Stromal cell of bone marrow (primary cell): ENCODE measurements at regions not wholly inside any gene's neighbourhood (a gene's known extent, or its start where the extent isn't known, plus 50 kb on each side); places are given as distances from the start of the nearest gene placed in this dataset.

Experiments
- DNase-seq: peaks from one replicate; pipeline ENCODE4 v3.0.0-alpha.2; 2012; ENCODE audit warnings: low read depth

GRCh38 chr9:82583524-82583923 lies 479.4 kb downstream of the RASEF start:
- no peak for DNase-seq

GRCh38 chr9:82584349-82584863 lies 478.5 kb downstream of the RASEF start:
- DNase-seq = no peak

- DNase-seq = no peak
Observed at GRCh38 chr9:82586918-82587356, 476.0 kb downstream of the RASEF start.

GRCh38 chr9:82588301-82589180 lies 474.4 kb downstream of the RASEF start:
- DNase-seq = no peak

GRCh38 chr9:82590845-82591244 lies 472.1 kb downstream of the RASEF start:
- no peak for DNase-seq

- DNase-seq = no peak
Observed at GRCh38 chr9:82593501-82593900, 469.4 kb downstream of the RASEF start.

GRCh38 chr9:82597241-82598203 lies 465.4 kb downstream of the RASEF start:
- no peak for DNase-seq

- no peak for DNase-seq
Observed at GRCh38 chr9:82598241-82599039, 464.5 kb downstream of the RASEF start.

GRCh38 chr9:82599336-82599949 lies 463.5 kb downstream of the RASEF start:
- no peak for DNase-seq

- DNase-seq = no peak
Observed at GRCh38 chr9:82600536-82601292, 462.2 kb downstream of the RASEF start.

GRCh38 chr9:82601293-82601771 lies 461.6 kb downstream of the RASEF start:
- DNase-seq = no peak

- peak; percentile 14 for DNase-seq
Observed at GRCh38 chr9:82604947-82605656, 457.8 kb downstream of the RASEF start.

GRCh38 chr9:82605657-82606031 lies 457.3 kb downstream of the RASEF start:
- DNase-seq = no peak

- DNase-seq = no peak
Observed at GRCh38 chr9:82606071-82606470, 456.9 kb downstream of the RASEF start.

GRCh38 chr9:82606492-82607382 lies 456.2 kb downstream of the RASEF start:
- peak; percentile 51 for DNase-seq

GRCh38 chr9:82608487-82608886 lies 454.5 kb downstream of the RASEF start:
- DNase-seq = no peak

- DNase-seq = no peak
Observed at GRCh38 chr9:82612942-82613341, 450.0 kb downstream of the RASEF start.

GRCh38 chr9:82613498-82613897 lies 449.4 kb downstream of the RASEF start:
- no peak for DNase-seq

GRCh38 chr9:82616545-82616944 lies 446.4 kb downstream of the RASEF start:
- no peak for DNase-seq
